PC-3 (cell line): ENCODE measurements at regions not wholly inside any gene's neighbourhood (a gene's known extent, or its start where the extent isn't known, plus 50 kb on each side); places are given as distances from the start of the nearest gene placed in this dataset.

ENCODE experiments used
- ATAC-seq: fragments of 200-7000 bp; cut with Tn5 transposase; 2 replicates; pipeline ENCODE4 v1.9.1; 2020; ENCODE audit warnings: mild to moderate bottlenecking, moderate library complexity
- BruUV-seq: library from RNA; stranded (reverse); fragments of 400-500 nt; replicated peaks from 2 replicates; lab custom pipeline; 2021; lab: Mats Ljungman, UMichigan
- CTCF ChIA-PET: fragments of 300-600 bp; sonication (Branson Sonifier 250); formaldehyde crosslinking; loops from one replicate; lab custom pipeline; 2022; ENCODE audit warnings: antibody characterized with exemption; lab: Charles Lee
- POLR2A ChIA-PET: fragments of 300-600 bp; sonication (Branson Sonifier 250); formaldehyde crosslinking; loops from one replicate; lab custom pipeline; 2022; ENCODE audit warnings: antibody characterized with exemption; ENCODE audit not compliant: unreplicated experiment; lab: Charles Lee
- DNase-seq: peaks from one replicate; pipeline ENCODE4 v3.0.0-alpha.2; 2015
- H2AFZ ChIP-seq: fragments of 300-600 bp; sonication (generic); 2 replicates; pipeline ENCODE4 v1.6.0; 2016; ENCODE audit warnings: antibody characterized with exemption, low read length
- H3F3A ChIP-seq: fragments of 300-600 bp; sonication (generic); one replicate; pipeline ENCODE4 v1.6.0; 2017; ENCODE audit warnings: antibody characterized with exemption, low read length, control low read depth, mild to moderate bottlenecking; ENCODE audit not compliant: unreplicated experiment
- H3K27ac ChIP-seq: fragments of 300-600 bp; sonication (generic); 2 replicates; pipeline ENCODE4 v1.5.1; 2016; ENCODE audit warnings: mild to moderate bottlenecking, low read length
- H3K27me3 ChIP-seq: fragments of 300-600 bp; sonication (generic); 2 replicates; pipeline ENCODE4 v1.6.1; 2016; ENCODE audit warnings: low read length, mixed read lengths
- H3K36me3 ChIP-seq: fragments of 300-600 bp; sonication (generic); 2 replicates; pipeline ENCODE4 v1.6.1; 2016; ENCODE audit warnings: low read depth, mixed run types, low read length, mixed read lengths
- H3K4me1 ChIP-seq: fragments of 300-600 bp; sonication (generic); 2 replicates; pipeline ENCODE4 v1.5.1; 2016; ENCODE audit warnings: low read length; ENCODE audit not compliant: insufficient read depth
- H3K4me2 ChIP-seq: fragments of 300-600 bp; sonication (generic); 2 replicates; pipeline ENCODE4 v1.6.0; 2016; ENCODE audit warnings: low read length
- H3K4me3 ChIP-seq: fragments of 300-600 bp; sonication (generic); 2 replicates; pipeline ENCODE4 v1.5.1; 2016; ENCODE audit warnings: mild to moderate bottlenecking, low read length, mixed read lengths
- H3K79me2 ChIP-seq: fragments of 300-600 bp; sonication (generic); 2 replicates; pipeline ENCODE4 v1.6.1; 2017; ENCODE audit warnings: low read length, mixed read lengths
- H3K9ac ChIP-seq: fragments of 300-600 bp; sonication (generic); 2 replicates; pipeline ENCODE4 v1.6.0; 2016; ENCODE audit warnings: mild to moderate bottlenecking, low read length
- H3K9me2 ChIP-seq: fragments of 300-600 bp; sonication (generic); replicated peaks from 2 replicates; pipeline ENCODE4 v1.6.1; 2016; ENCODE audit warnings: mixed run types, low read length, mixed read lengths
- H3K9me3 ChIP-seq: fragments of 300-600 bp; sonication (generic); 2 replicates; pipeline ENCODE4 v1.6.1; 2016; ENCODE audit warnings: low read length, mixed read lengths
- H4K20me1 ChIP-seq: fragments of 300-600 bp; sonication (generic); 2 replicates; pipeline ENCODE4 v1.6.1; 2016; ENCODE audit warnings: low read length, mixed read lengths
- EZH2 ChIP-seq: fragments of 300-600 bp; sonication (generic); IDR thresholded peaks from one replicate; pipeline ENCODE4 v1.6.1; 2017; ENCODE audit warnings: antibody characterized with exemption, mild to moderate bottlenecking, low read length; ENCODE audit not compliant: unreplicated experiment
- EZH2phosphoT487 ChIP-seq: fragments of 300-600 bp; sonication (generic); IDR thresholded peaks from 2 replicates; pipeline ENCODE4 v1.6.1; 2018; ENCODE audit warnings: mild to moderate bottlenecking, antibody characterized with exemption, low read length, borderline replicate concordance
- intact Hi-C: fragments of 100-400 bp; cut with micrococcal nuclease; formaldehyde crosslinking; loops from 2 replicates; pipeline ENCODE4 v1.9.0; 2023
- TF ChIP-seq, protein P1 (sequence below): fragments of 300-600 bp; sonication (generic); conservative IDR thresholded peaks from 2 replicates; pipeline ENCODE4 v1.5.1; 2017; ENCODE audit warnings: antibody characterized with exemption, low read depth, mild to moderate bottlenecking, low read length

DNA sequence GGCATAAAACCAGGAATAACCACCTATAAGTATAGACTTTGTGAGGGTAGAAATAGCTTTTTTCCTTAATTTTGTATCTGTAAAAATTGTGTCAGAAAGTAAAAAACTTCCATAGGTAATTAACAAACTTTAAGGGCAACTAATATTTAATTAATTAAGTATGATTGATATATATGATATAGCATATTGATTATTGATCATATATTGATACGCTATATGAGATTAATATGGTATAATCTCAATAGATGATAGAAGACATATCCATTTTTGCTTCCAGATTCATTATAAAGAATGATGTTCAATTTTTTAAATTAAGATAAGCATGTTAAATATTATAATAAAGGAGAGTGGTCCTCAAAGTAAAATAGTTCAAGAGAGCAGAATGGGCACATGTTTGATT, 99.3 kb upstream of the VAV3 start:
- Histone ChIP-seq H3K4me2 (no peak overlapping the region), H3K27me3 (no peaks in the 10 kb centered on the region), H3F3A (no peaks in the 10 kb centered on the region), H3K4me1 (no peaks in the 10 kb centered on the region), H3K9me3 (no peaks in the 10 kb centered on the region), H3K9me2 (no peaks in the 10 kb centered on the region), H3K79me2 (no peaks in the 10 kb centered on the region), H3K36me3 (no peaks in the 10 kb centered on the region), H3K9ac (no peak overlapping the region), H3K4me3 (no peak overlapping the region), H4K20me1 (no peaks in the 10 kb centered on the region), H3K27ac (no peak overlapping the region), H2AFZ (no peak overlapping the region)
- no TSS peak for BruUV-seq
- CTCF ChIA-PET: no interaction called here
- DNase-seq: no peak
- no peak for TF ChIP-seq EZH2
- TF ChIP-seq EZH2phosphoT487: no peak
- TF ChIP-seq, protein P1, sequence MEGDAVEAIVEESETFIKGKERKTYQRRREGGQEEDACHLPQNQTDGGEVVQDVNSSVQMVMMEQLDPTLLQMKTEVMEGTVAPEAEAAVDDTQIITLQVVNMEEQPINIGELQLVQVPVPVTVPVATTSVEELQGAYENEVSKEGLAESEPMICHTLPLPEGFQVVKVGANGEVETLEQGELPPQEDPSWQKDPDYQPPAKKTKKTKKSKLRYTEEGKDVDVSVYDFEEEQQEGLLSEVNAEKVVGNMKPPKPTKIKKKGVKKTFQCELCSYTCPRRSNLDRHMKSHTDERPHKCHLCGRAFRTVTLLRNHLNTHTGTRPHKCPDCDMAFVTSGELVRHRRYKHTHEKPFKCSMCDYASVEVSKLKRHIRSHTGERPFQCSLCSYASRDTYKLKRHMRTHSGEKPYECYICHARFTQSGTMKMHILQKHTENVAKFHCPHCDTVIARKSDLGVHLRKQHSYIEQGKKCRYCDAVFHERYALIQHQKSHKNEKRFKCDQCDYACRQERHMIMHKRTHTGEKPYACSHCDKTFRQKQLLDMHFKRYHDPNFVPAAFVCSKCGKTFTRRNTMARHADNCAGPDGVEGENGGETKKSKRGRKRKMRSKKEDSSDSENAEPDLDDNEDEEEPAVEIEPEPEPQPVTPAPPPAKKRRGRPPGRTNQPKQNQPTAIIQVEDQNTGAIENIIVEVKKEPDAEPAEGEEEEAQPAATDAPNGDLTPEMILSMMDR: no peak
- ATAC-seq: no peak
- POLR2A ChIA-PET: no interaction called here
- intact Hi-C loops: no loop called here

DNA sequence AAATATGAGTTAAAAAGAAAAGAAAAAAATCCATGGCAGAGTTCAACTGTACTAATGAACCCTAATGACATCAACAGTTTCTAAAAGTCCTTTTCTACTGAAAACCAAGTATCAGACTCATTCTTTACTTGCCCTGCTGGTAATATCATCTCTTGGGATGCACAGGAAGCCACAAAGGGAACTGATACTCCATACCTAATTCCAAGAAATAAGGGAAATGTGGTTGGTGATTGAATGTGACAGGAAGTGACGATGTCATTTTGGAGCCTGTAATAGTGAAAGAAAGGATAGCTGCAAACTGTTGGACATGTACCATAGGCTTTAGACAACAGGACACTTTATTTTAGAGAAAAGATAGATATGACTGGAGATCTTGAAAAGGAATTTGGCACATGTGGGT, 98.7 kb upstream of the VAV3 start:
- Histone ChIP-seq H3K9ac (no peak overlapping the region), H3K27me3 (no peaks in the 10 kb centered on the region), H3K9me3 (no peaks in the 10 kb centered on the region), H3K27ac (no peak overlapping the region), H3K36me3 (no peaks in the 10 kb centered on the region), H3K4me1 (no peaks in the 10 kb centered on the region), H2AFZ (no peak overlapping the region), H3K9me2 (no peaks in the 10 kb centered on the region), H3K4me3 (no peak overlapping the region), H4K20me1 (no peaks in the 10 kb centered on the region), H3K79me2 (no peaks in the 10 kb centered on the region), H3K4me2 (no peak overlapping the region), H3F3A (no peaks in the 10 kb centered on the region)
- intact Hi-C loops: no loop called here
- no TSS peak for BruUV-seq
- no peak for ATAC-seq
- CTCF ChIA-PET: no interaction called here
- POLR2A ChIA-PET: no interaction called here
- DNase-seq: no peak
- TF ChIP-seq, protein P1: no peak
- TF ChIP-seq EZH2phosphoT487 (no peak), EZH2 (no peak)

DNA sequence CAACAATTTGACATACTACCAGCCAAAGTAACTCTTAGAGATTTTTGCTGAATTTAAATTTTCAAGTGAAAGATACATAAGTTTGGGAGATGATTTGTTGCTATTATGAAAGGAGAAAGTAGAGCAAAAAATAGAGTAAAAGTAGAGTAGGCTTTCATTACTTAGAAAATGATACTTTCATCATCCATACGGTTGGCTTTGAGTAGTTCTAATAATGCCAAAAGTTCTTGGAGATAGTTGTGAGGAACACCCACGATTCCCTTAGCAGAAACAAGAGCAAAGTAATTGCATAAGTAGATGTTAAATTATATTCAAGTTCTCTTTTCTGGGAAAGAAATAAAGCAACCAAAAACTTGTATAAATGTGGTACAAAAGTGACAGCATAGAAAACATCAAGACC, 95.0 kb upstream of the VAV3 start:
- Histone ChIP-seq H3K4me1 (no peaks in the 10 kb centered on the region), H4K20me1 (no peaks in the 10 kb centered on the region), H2AFZ (no peak overlapping the region), H3K36me3 (no peaks in the 10 kb centered on the region), H3K9me3 (no peaks in the 10 kb centered on the region), H3K4me3 (no peak overlapping the region), H3K79me2 (no peaks in the 10 kb centered on the region), H3K9me2 (no peaks in the 10 kb centered on the region), H3K27ac (no peak overlapping the region), H3K9ac (no peak overlapping the region), H3K4me2 (no peak overlapping the region), H3F3A (no peaks in the 10 kb centered on the region), H3K27me3 (no peaks in the 10 kb centered on the region)
- DNase-seq: no peak
- BruUV-seq: no TSS peak
- TF ChIP-seq EZH2phosphoT487 (no peak), EZH2 (no peak)
- TF ChIP-seq, protein P1: no peak
- CTCF ChIA-PET: no interaction called here
- ATAC-seq: no peak
- intact Hi-C loops: loop anchor here (10.0 kb wide), 1 partner anchor 125 kb away; no protein-coding TSS in a partner anchor
- POLR2A ChIA-PET: no interaction called here
